COLO668 (cell line): ENCODE measurements at regions not wholly inside any gene's neighbourhood (a gene's known extent, or its start where the extent isn't known, plus 50 kb on each side); places are given as distances from the start of the nearest gene placed in this dataset.

ENCODE experiments used
- DNase-seq: peaks from one replicate; lab custom pipeline; 2025; ENCODE audit not compliant: unreplicated experiment; lab: John Stamatoyannopoulos, UW

- DNase-seq, result no peak
Observed at GRCh38 chr3:44013967-44014366, 227.7 kb upstream of the TOPAZ1 start.

GRCh38 chr3:44015170-44015569, 226.5 kb upstream of the TOPAZ1 start:
- no peak for DNase-seq

GRCh38 chr3:44016818-44017217, 224.9 kb upstream of the TOPAZ1 start:
- no peak for DNase-seq

GRCh38 chr3:44018926-44019325, 222.8 kb upstream of the TOPAZ1 start:
- no peak for DNase-seq

GRCh38 chr3:44019736-44020135, 221.9 kb upstream of the TOPAZ1 start:
- DNase-seq, result no peak

- no peak for DNase-seq
Observed at GRCh38 chr3:44020143-44020542, 221.5 kb upstream of the TOPAZ1 start.

GRCh38 chr3:44021651-44022594, 219.8 kb upstream of the TOPAZ1 start:
- no peak for DNase-seq

- no peak for DNase-seq
Observed at GRCh38 chr3:44023961-44024593, 217.6 kb upstream of the TOPAZ1 start.

GRCh38 chr3:44026220-44026865, 215.3 kb upstream of the TOPAZ1 start:
- no peak for DNase-seq

- no peak for DNase-seq
Observed at GRCh38 chr3:44029100-44029499, 212.6 kb upstream of the TOPAZ1 start.

GRCh38 chr3:44030285-44030684, 211.4 kb upstream of the TOPAZ1 start:
- DNase-seq, result no peak

GRCh38 chr3:44030687-44031305, 210.9 kb upstream of the TOPAZ1 start:
- peak; percentile 3 for DNase-seq

- no peak for DNase-seq
Observed at GRCh38 chr3:44031387-44032380, 210.0 kb upstream of the TOPAZ1 start.

GRCh38 chr3:44032487-44032886, 209.2 kb upstream of the TOPAZ1 start:
- no peak for DNase-seq

GRCh38 chr3:44033123-44033522, 208.6 kb upstream of the TOPAZ1 start:
- DNase-seq, result no peak

- no peak for DNase-seq
Observed at GRCh38 chr3:44036850-44037249, 204.8 kb upstream of the TOPAZ1 start.

GRCh38 chr3:44039006-44039405, 202.7 kb upstream of the TOPAZ1 start:
- no peak for DNase-seq

GRCh38 chr3:44041726-44042125, 200.0 kb upstream of the TOPAZ1 start:
- no peak for DNase-seq

GRCh38 chr3:44042772-44043171, 198.9 kb upstream of the TOPAZ1 start:
- DNase-seq, result no peak
